ENCODE measurements at regions not wholly inside any gene's neighbourhood (a gene's known extent, or its start where the extent isn't known, plus 50 kb on each side); places are given as distances from the start of the nearest gene placed in this dataset.

DNA sequence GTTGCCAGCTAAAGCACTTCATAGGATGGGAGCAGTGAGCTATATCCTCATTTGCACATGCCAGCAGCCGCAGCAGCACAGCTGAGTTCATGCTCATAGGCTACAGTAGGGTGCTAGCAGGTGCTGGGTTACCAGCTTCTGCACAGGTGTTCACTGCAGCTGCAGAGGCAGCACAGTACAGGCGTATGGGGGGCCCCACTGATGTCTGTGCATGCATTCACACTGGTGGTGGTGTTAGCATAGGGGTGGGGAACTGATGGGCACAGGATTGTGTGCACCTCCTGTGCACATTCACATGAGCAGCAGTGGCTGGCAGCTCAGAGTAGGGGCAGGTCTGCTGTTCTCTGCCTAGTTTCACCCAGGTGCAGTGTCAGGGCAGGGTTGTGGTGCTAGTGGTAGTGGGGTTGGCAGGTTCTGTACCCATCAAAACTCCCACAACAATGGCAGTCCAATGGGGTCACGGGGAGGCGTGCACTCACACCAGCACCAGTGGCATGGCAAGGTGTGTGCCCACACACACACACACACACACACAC lies 58.9 kb upstream of the IRAK1BP1 start:
- Histone ChIP-seq H3K27me3 (no peaks in the 10 kb centered on the region), H4K20me1 (no peaks in the 10 kb centered on the region), H3K9me3 (no peaks in the 10 kb centered on the region), H3K36me3 (no peaks in the 10 kb centered on the region), H3K4me1 (no peaks in the 10 kb centered on the region), H3K27ac (no peak overlapping the region), H3K4me2 (no peak overlapping the region), H3K9ac (no peak overlapping the region), H3K4me3 (no peak overlapping the region)
- no peak for TF ChIP-seq Cebpa-rat (IDR thresholded peaks at IDR 0.05)

DNA sequence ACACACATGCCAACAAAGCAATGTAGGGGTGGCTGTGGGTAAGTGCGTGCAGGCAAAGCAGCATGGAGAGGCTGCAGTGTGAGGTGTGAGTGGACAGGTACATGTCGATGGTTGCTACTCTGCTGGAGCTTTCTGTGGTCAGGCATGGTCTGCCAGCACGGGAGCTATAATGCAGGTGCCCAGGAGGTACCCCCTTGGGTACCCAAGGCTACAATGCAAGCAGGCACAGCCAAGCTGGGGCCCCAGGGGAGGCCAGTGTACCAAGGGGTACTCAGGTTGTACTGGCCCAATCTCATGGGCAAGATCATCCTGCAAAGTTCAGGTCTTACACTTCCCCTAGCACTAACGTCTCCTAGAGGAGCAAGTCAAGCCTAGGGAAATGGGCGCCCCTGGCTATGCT lies 58.4 kb upstream of the IRAK1BP1 start:
- H3K9ac ChIP-seq = no peak overlapping the region
- H3K27ac ChIP-seq = no peak overlapping the region
- TF ChIP-seq Cebpa-rat (IDR thresholded peaks at IDR 0.05) = no peak
- no peaks in the 10 kb centered on the region for H3K9me3 ChIP-seq
- no peaks in the 10 kb centered on the region for H3K27me3 ChIP-seq
- no peaks in the 10 kb centered on the region for H3K36me3 ChIP-seq
- no peaks in the 10 kb centered on the region for H4K20me1 ChIP-seq
- H3K4me3 ChIP-seq = no peak overlapping the region
- H3K4me1 ChIP-seq = no peaks in the 10 kb centered on the region
- no peak overlapping the region for H3K4me2 ChIP-seq

DNA sequence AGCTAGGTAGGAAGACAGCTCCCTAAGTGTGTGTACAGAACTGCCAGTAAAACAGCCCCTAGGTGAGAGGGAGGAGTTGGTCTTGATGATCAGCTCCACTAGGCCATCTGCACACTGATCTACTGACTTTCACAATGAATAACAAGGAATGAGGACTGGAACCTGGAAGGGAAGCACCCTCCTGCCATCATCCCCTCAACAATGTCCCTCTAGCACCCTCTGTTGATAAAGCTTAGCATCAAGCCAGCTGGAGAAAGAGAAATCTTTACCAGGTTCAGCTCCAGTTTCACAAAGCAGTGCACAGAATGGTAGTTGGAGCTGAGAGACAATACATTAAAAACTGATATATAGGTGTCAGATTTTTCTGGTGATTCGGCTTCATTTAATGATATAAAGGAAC lies 57.2 kb upstream of the IRAK1BP1 start:
- no peaks in the 10 kb centered on the region for H3K4me1 ChIP-seq
- no peak overlapping the region for H3K4me2 ChIP-seq
- no peaks in the 10 kb centered on the region for H3K36me3 ChIP-seq
- H3K27ac ChIP-seq = no peak overlapping the region
- no peak for TF ChIP-seq Cebpa-rat (IDR thresholded peaks at IDR 0.05)
- no peaks in the 10 kb centered on the region for H3K9me3 ChIP-seq
- H3K27me3 ChIP-seq = no peaks in the 10 kb centered on the region
- H4K20me1 ChIP-seq = no peaks in the 10 kb centered on the region
- no peak overlapping the region for H3K9ac ChIP-seq
- H3K4me3 ChIP-seq = no peak overlapping the region

DNA sequence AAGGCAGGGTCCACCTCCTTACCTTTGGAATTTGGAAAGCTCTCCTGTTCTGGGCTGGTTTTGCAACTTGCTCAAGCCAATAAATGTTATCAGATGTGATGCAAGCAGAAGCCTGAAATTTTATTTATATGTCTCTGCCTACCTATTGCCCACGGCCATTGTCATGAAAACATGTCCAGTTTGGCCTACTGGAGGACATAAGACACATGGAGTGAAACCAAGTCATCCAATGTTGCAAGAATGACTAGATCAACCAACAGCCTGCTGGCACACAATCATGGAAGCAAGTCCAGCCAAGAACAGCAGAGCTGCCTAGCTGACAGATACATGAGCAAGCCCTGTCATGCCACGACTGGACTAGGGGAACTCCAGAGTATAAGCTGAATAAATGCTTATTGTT lies 56.7 kb upstream of the IRAK1BP1 start:
- Histone ChIP-seq H3K27ac (no peak overlapping the region), H3K4me3 (no peak overlapping the region), H3K9ac (no peak overlapping the region), H3K27me3 (no peaks in the 10 kb centered on the region), H3K36me3 (no peaks in the 10 kb centered on the region), H4K20me1 (no peaks in the 10 kb centered on the region), H3K4me1 (no peaks in the 10 kb centered on the region), H3K9me3 (no peaks in the 10 kb centered on the region), H3K4me2 (no peak overlapping the region)
- TF ChIP-seq Cebpa-rat (IDR thresholded peaks at IDR 0.05) = no peak
